ENCODE measurements at regions not wholly inside any gene's neighbourhood (a gene's known extent, or its start where the extent isn't known, plus 50 kb on each side); places are given as distances from the start of the nearest gene placed in this dataset.

DNA sequence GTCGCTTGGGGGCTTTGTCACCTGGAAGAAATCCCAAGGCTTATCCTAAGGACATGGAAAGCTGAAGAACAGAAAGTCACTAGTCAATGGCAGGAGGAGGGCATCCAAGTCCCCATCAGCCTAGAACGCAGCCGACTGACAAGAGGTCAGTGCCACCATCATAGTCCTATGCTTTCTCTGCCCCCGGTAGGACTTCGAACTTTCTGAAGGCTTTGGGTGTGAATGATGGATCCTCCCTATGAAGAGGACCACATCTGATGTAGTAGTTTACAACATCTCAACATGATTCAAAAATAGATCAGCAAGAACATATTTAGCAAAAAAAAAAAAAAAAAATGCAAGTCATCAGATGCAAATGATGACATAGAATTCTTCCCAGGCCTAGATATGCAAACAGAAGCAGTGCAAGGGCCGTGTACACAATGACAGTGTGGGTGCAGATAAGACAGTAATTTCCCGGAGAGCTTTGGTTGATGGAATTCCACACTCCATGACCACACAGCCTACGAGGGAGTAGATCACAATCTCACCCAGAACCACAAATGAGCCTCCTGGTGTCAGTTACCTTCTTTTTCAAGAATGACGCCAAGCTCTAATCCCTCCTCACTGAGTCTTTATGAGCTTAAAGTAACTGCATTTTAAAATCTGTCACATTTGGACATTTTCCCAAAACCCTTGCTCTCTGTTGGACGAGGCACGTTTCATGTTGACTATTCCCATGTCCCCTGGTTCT, 88.2 kb downstream of the PSMG1 start:
- peak; percentile 47 for DNase-seq
- 69 to 74% methylated on average over 11 of the region's 11 CpGs for WGBS, 2 experiments (ENCODE audit: low coverage in 1 of 2, low lambda C conversion rate in 2 of 2, missing lambda C conversion rate in 2 of 2)

DNA sequence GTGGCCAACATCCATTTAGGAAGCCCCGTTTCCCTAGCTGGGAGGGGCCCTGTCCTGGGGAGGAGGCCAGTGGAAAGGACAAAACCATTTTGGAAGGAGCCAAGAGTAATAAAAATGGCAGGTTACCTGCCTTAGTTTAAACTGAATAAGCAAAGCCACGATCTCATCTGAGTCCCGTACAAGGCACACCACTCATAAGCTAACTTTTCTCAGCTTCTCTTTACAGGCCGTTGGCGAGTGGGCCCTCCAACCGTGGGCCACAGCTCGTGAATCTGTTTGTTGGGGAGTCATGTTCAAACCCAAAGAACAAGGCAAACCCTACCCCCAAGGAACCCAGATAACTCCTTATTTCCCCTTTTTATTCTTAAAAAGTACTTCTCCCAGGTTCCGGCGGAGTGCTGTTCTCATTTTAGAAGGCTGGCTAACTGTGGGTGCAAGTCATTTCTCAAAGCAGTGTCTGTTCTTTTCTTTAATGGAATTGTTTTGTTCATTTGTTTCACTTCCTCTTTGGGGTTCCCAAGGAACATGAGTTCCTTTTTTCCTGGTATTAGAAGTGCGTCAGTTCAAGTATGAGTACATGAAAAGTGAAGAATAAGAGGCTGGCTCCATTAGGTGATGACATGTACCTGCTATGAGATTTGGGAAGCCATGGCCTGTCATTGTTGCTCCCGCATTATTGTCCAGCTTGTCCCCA, 89.0 kb downstream of the PSMG1 start:
- Histone ChIP-seq H3K27ac (no peak overlapping the region), H3K36me3 (ENCODE audit: low read depth) (no peaks in the 10 kb centered on the region)

More for the DNA sequence above, 88.2 kb downstream of the PSMG1 start:
- H3K36me3 ChIP-seq (ENCODE audit: low read depth), result no peaks in the 10 kb centered on the region
- in situ Hi-C loops (cut with MboI), result no loop called here
- no peak overlapping the region for H3K9ac ChIP-seq
- H3K9me3 ChIP-seq (ENCODE audit: low read depth), result no peaks in the 10 kb centered on the region
- no peak overlapping the region for H2AFZ ChIP-seq
- H4K20me1 ChIP-seq (ENCODE audit: insufficient read depth), result no peaks in the 10 kb centered on the region
- no peak overlapping the region for H3K27ac ChIP-seq
- H3K9me2 ChIP-seq (ENCODE audit: insufficient read depth), result no peaks in the 10 kb centered on the region
- no peaks in the 10 kb centered on the region for H3K79me2 ChIP-seq (ENCODE audit: insufficient read depth)
- no peaks in the 10 kb centered on the region for H3F3A ChIP-seq (ENCODE audit: insufficient read depth)
- H3K4me2 ChIP-seq (ENCODE audit: unreplicated experiment), result no peak overlapping the region
- no peak for TF ChIP-seq EZH2 (IDR thresholded peaks at IDR 0.05; ENCODE audit: insufficient read depth, poor library complexity, severe bottlenecking)
- TF ChIP-seq EZH2phosphoT487 (IDR thresholded peaks at IDR 0.05; ENCODE audit: insufficient read depth, low read depth), result no peak
- no peak overlapping the region for H3K4me3 ChIP-seq
- H3K27me3 ChIP-seq (replicated peaks; ENCODE audit: insufficient read depth), result no peaks in the 10 kb centered on the region
- no peaks in the 10 kb centered on the region for H3K4me1 ChIP-seq (ENCODE audit: insufficient read depth)

DNA sequence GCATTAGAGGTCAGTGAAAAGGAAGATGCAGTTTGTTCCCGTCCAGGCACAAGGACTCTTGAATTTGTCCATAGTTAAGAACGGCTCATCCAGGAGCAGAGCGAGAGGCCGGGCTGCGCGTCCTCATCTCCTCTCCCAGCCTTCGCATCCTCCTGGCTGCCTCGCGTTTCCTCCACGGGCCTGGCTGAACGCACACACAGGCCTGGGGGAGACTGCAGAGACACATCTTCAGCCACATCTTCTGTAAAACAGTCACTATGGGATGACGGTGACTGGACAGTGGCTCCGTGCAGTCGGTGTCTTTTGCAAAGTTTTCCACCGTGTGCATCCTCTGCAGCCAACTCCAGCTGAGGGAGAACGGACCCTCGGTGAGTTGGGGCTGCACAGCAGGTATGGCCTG, 89.7 kb downstream of the PSMG1 start:
- H3K27me3 ChIP-seq (replicated peaks; ENCODE audit: insufficient read depth), result no peaks in the 10 kb centered on the region
- no peaks in the 10 kb centered on the region for H3K4me1 ChIP-seq (ENCODE audit: insufficient read depth)
- in situ Hi-C loops (cut with MboI), result no loop called here
- 93 to 94% methylated on average over 17 of the region's 17 CpGs for WGBS, 2 experiments (ENCODE audit: low coverage in 1 of 2, low lambda C conversion rate in 2 of 2, missing lambda C conversion rate in 2 of 2)
- H3K4me3 ChIP-seq, result no peak overlapping the region
- H4K20me1 ChIP-seq (ENCODE audit: insufficient read depth), result no peaks in the 10 kb centered on the region
- H3K9me3 ChIP-seq (ENCODE audit: low read depth), result no peaks in the 10 kb centered on the region
- no peaks in the 10 kb centered on the region for H3K9me2 ChIP-seq (ENCODE audit: insufficient read depth)
- no peak overlapping the region for H3K4me2 ChIP-seq (ENCODE audit: unreplicated experiment)
- no peaks in the 10 kb centered on the region for H3F3A ChIP-seq (ENCODE audit: insufficient read depth)
- no peaks in the 10 kb centered on the region for H3K36me3 ChIP-seq (ENCODE audit: low read depth)
- TF ChIP-seq EZH2phosphoT487 (IDR thresholded peaks at IDR 0.05; ENCODE audit: insufficient read depth, low read depth) (no peak), EZH2 (IDR thresholded peaks at IDR 0.05; ENCODE audit: insufficient read depth, poor library complexity, severe bottlenecking) (no peak)
- H3K9ac ChIP-seq, result no peak overlapping the region
- no peak for DNase-seq
- H3K79me2 ChIP-seq (ENCODE audit: insufficient read depth), result no peaks in the 10 kb centered on the region
- no peak overlapping the region for H3K27ac ChIP-seq
- no peak overlapping the region for H2AFZ ChIP-seq

More for the DNA sequence above, 89.0 kb downstream of the PSMG1 start:
- H3K4me3 ChIP-seq, result no peak overlapping the region
- H3K9me2 ChIP-seq (ENCODE audit: insufficient read depth), result no peaks in the 10 kb centered on the region
- no peaks in the 10 kb centered on the region for H3F3A ChIP-seq (ENCODE audit: insufficient read depth)
- H3K9me3 ChIP-seq (ENCODE audit: low read depth), result no peaks in the 10 kb centered on the region
- no peaks in the 10 kb centered on the region for H4K20me1 ChIP-seq (ENCODE audit: insufficient read depth)
- no peak overlapping the region for H3K9ac ChIP-seq
- TF ChIP-seq EZH2phosphoT487 (IDR thresholded peaks at IDR 0.05; ENCODE audit: insufficient read depth, low read depth), result no peak
- DNase-seq, result no peak
- in situ Hi-C loops (cut with MboI), result no loop called here
- H3K79me2 ChIP-seq (ENCODE audit: insufficient read depth), result no peaks in the 10 kb centered on the region
- no peaks in the 10 kb centered on the region for H3K27me3 ChIP-seq (replicated peaks; ENCODE audit: insufficient read depth)
- no peak overlapping the region for H2AFZ ChIP-seq
- whole genome bisulfite sequencing, 2 experiments (ENCODE audit: low coverage in 1 of 2, low lambda C conversion rate in 2 of 2, missing lambda C conversion rate in 2 of 2), result 77 to 79% methylated on average over 11 of the region's 11 CpGs
- no peaks in the 10 kb centered on the region for H3K4me1 ChIP-seq (ENCODE audit: insufficient read depth)
- no peak overlapping the region for H3K4me2 ChIP-seq (ENCODE audit: unreplicated experiment)

DNA sequence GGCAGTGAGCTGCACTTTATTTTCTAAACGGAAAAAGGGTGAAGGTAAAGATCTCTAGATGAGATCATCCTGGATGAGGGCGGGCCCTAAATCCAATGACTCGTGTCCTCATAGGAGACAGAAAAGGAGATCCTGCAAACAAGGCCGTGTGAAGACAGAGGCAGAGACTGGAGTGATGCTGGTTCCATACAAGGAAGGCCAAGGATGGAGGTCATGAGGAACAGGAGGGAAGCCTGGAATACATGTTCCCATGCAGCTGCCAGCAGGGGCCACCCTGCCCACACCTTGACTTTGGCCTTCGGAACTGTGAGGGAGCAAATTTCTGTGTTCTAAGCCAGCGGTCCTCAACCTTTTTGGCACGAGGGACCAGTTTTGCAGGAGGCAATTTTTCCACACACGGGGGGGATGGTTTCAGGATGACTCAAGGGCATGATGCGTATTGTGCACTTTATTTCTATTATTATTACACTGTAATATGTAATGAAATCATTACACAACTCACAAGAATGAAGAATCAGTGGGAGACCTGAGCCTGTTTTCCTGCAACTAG, 94.3 kb downstream of the PSMG1 start:
- no peak overlapping the region for H3K9ac ChIP-seq
- H3K4me2 ChIP-seq (ENCODE audit: unreplicated experiment), result no peak overlapping the region
- no peak overlapping the region for H3K27ac ChIP-seq
- peak; percentile 52 for DNase-seq
- in situ Hi-C loops (cut with MboI), result no loop called here
- no peaks in the 10 kb centered on the region for H4K20me1 ChIP-seq (ENCODE audit: insufficient read depth)
- H3K9me2 ChIP-seq (ENCODE audit: insufficient read depth), result no peaks in the 10 kb centered on the region
- no peaks in the 10 kb centered on the region for H3K79me2 ChIP-seq (ENCODE audit: insufficient read depth)
- TF ChIP-seq EZH2phosphoT487 (IDR thresholded peaks at IDR 0.05; ENCODE audit: insufficient read depth, low read depth) (no peak), EZH2 (IDR thresholded peaks at IDR 0.05; ENCODE audit: insufficient read depth, poor library complexity, severe bottlenecking) (no peak)
- H2AFZ ChIP-seq, result no peak overlapping the region
- H3K36me3 ChIP-seq (ENCODE audit: low read depth), result no peaks in the 10 kb centered on the region
- no peaks in the 10 kb centered on the region for H3K9me3 ChIP-seq (ENCODE audit: low read depth)
- no peak overlapping the region for H3K4me3 ChIP-seq
- 0 out of 2 replicates have a peak, but pooled peaks cover 3% of the 10 kb centered on the region for H3K27me3 ChIP-seq (replicated peaks; ENCODE audit: insufficient read depth)
- WGBS, 2 experiments (ENCODE audit: low coverage in 1 of 2, low lambda C conversion rate in 2 of 2, missing lambda C conversion rate in 2 of 2), result 78 to 79% methylated on average over 9 of the region's 9 CpGs
- H3K4me1 ChIP-seq (ENCODE audit: insufficient read depth), result no peaks in the 10 kb centered on the region
- H3F3A ChIP-seq (ENCODE audit: insufficient read depth), result no peaks in the 10 kb centered on the region

All from GM23248 (cell line).